K562 (cell line): ENCODE measurements at regions not wholly inside any gene's neighbourhood (a gene's known extent, or its start where the extent isn't known, plus 50 kb on each side); places are given as distances from the start of the nearest gene placed in this dataset.

Source experiments
- ATAC-seq: fragments of 200-7000 bp; cut with Tn5 transposase; 3 replicates; pipeline ENCODE4 v1.9.1; 2020; ENCODE audit warnings: moderate library complexity
- BruUV-seq: library from RNA; stranded (reverse); fragments of 400-500 nt; replicated peaks from 2 replicates; lab custom pipeline; 2021; lab: Mats Ljungman, UMichigan
- CTCF ChIA-PET: fragments of 300-600 bp; formaldehyde crosslinking; extraction: SDS; loops from one replicate; lab custom pipeline; 2021; ENCODE audit warnings: low intra/inter-chr PET ratio; lab: Yijun Ruan, JAX
- POLR2A ChIA-PET: fragments of 300-600, 350-650 bp; sonication (Branson Sonifier 250); formaldehyde crosslinking; extraction: SDS; loops from one replicate; lab custom pipeline; 2021; ENCODE audit warnings: antibody characterized with exemption, inconsistent platforms; lab: Yijun Ruan, JAX
- DNase-seq, 4 experiments: peaks; one replicate each; pipeline versions ENCODE4 v3.0.0 to v3.0.0-alpha.2; 2011 to 2018; ENCODE audit warnings: low spot score in 3 of 4, mixed read lengths in 3 of 4; ENCODE audit errors: extremely low read depth in 1 of 4
- FAIRE-seq: peaks from 2 replicates; lab custom pipeline; 2011; peaks lifted over from hg19 to GRCh38; lab: Jason Lieb, UNC
- H2AFZ ChIP-seq: 2 replicates; pipeline ENCODE4 v1.6.0; 2011; ENCODE audit warnings: low read depth, low read length, control low read depth, inconsistent platforms
- H3K27ac ChIP-seq: fragments of 200-600 bp; 3 replicates; pipeline ENCODE4 v1.8.0; 2011; ENCODE audit warnings: low read depth, mild to moderate bottlenecking, control low read depth, inconsistent platforms, low read length, moderate library complexity, mixed read lengths; ENCODE audit errors: extremely low read depth
- H3K27me3 ChIP-seq, 2 experiments: fragments of 300-600 bp in 1 of 2; 2 replicates in 1 of 2; 3 replicates in 1 of 2; pipeline versions ENCODE4 v1.6.0 to v1.8.0; 2011; ENCODE audit warnings: inconsistent platforms in 2 of 2, low read length in 2 of 2, mild to moderate bottlenecking in 1 of 2, mixed read lengths in 1 of 2, moderate library complexity in 1 of 2; ENCODE audit not compliant: control insufficient read depth in 2 of 2, insufficient read depth in 2 of 2
- H3K36me3 ChIP-seq: fragments of 300-600 bp; 3 replicates; pipeline ENCODE4 v1.8.0; 2011; ENCODE audit warnings: mild to moderate bottlenecking, low read length, inconsistent platforms; ENCODE audit not compliant: control insufficient read depth, insufficient read depth
- H3K4me1 ChIP-seq, 2 experiments: fragments of 200-600 bp in 1 of 2; replicated peaks in 1 of 2; 2 replicates in 1 of 2; 3 replicates in 1 of 2; pipeline versions ENCODE4 v1.5.1 to v1.8.0; 2011; ENCODE audit warnings: inconsistent platforms in 2 of 2, low read length in 2 of 2, mild to moderate bottlenecking in 1 of 2, mixed read lengths in 1 of 2, moderate library complexity in 1 of 2; ENCODE audit not compliant: control insufficient read depth in 2 of 2, insufficient read depth in 2 of 2
- H3K4me2 ChIP-seq: 2 replicates; pipeline ENCODE4 v1.6.1; 2011; ENCODE audit warnings: low read length, control low read depth, inconsistent platforms, mixed read lengths; ENCODE audit not compliant: insufficient read depth
- H3K4me3 ChIP-seq: fragments of 200-600 bp; sonication (generic), shearing (Covaris generic); 2 replicates; pipeline ENCODE4 v1.5.1; 2016; ENCODE audit warnings: control low read depth, inconsistent platforms
- H3K79me2 ChIP-seq: fragments of 200-600 bp; 3 replicates; pipeline ENCODE4 v1.8.0; 2011; ENCODE audit warnings: low read length, inconsistent platforms; ENCODE audit not compliant: control insufficient read depth, insufficient read depth
- H3K9ac ChIP-seq, 2 experiments: 2 replicates each; pipeline versions ENCODE4 v1.6.0 to v1.6.1; 2011; ENCODE audit warnings: low read depth in 2 of 2, low read length in 2 of 2, control low read depth in 1 of 2, inconsistent platforms in 1 of 2, mild to moderate bottlenecking in 1 of 2, mixed read lengths in 1 of 2; ENCODE audit not compliant: insufficient read depth in 1 of 2
- H3K9me1 ChIP-seq: one replicate; pipeline ENCODE4 v1.6.0; 2011; ENCODE audit warnings: inconsistent platforms, mild to moderate bottlenecking, low read length, moderate library complexity; ENCODE audit not compliant: control insufficient read depth, insufficient read depth
- H3K9me3 ChIP-seq: replicated peaks from 2 replicates; pipeline ENCODE4 v1.5.1; 2011; ENCODE audit warnings: low read depth, low read length, inconsistent platforms; ENCODE audit not compliant: control insufficient read depth, insufficient read depth
- H4K20me1 ChIP-seq: replicated peaks from 2 replicates; pipeline ENCODE4 v1.6.1; 2011; ENCODE audit warnings: low read length, inconsistent platforms, mixed read lengths; ENCODE audit not compliant: control insufficient read depth, insufficient read depth
- HMG20B ChIP-seq: fragments of 250-450 bp; sonication (Bioruptor Pico); IDR thresholded peaks from 2 replicates; pipeline ENCODE4 v1.5.0; 2021; ENCODE audit warnings: mild to moderate bottlenecking
- KHSRP ChIP-seq: fragments of 450-650 bp; IDR thresholded peaks from 2 replicates; pipeline ENCODE4 v1.6.1; 2017
- POLR2A ChIP-seq: fragments of 450-650 bp; conservative IDR thresholded peaks from 2 replicates; pipeline ENCODE4 v1.6.1; 2016
- ZFP36 ChIP-seq: fragments of 150-350 bp; IDR thresholded peaks from 2 replicates; pipeline ENCODE4 v1.6.1; 2018; ENCODE audit warnings: low read length, low read depth; ENCODE audit not compliant: partially characterized antibody
- ZKSCAN3 ChIP-seq: fragments of 250-450 bp; sonication (Bioruptor Pico); IDR thresholded peaks from 2 replicates; pipeline ENCODE4 v1.4.0; 2020
- ZNF165 ChIP-seq: fragments of 250-450 bp; sonication (Bioruptor Pico); IDR thresholded peaks from 2 replicates; pipeline ENCODE4 v1.4.0; 2020; ENCODE audit warnings: borderline replicate concordance
- WGBS: fragments of 100-300 bp; shearing (Covaris generic); methylation state at CpG from one replicate; pipeline ENCODE4 v1.1.6; 2016; ENCODE audit warnings: low coverage, mixed read lengths; ENCODE audit not compliant: insufficient coverage; ENCODE audit errors: missing lambda C conversion rate; 5-methylcytosine and 5-hydroxymethylcytosine counted together
- in situ Hi-C: fragments of 300-500 bp; cut with MboI; formaldehyde crosslinking; loops from 4 replicates; pipeline ENCODE4 v1.15.0; 2018; ENCODE audit warnings: inconsistent platforms, mixed read lengths
- intact Hi-C: fragments of 100-400 bp; cut with micrococcal nuclease; formaldehyde crosslinking; loops from 2 replicates; pipeline ENCODE4 v1.14.2; 2022
- TF ChIP-seq, protein P1 (sequence below): sonication (generic); formaldehyde crosslinking; IDR thresholded peaks from 2 replicates; pipeline ENCODE4 v1.8.0; 2023; ENCODE audit warnings: mild to moderate bottlenecking, missing genetic modification reagents
- TF ChIP-seq, protein P2 (sequence below): fragments of 250-450 bp; sonication (Bioruptor Pico); IDR thresholded peaks from 2 replicates; pipeline ENCODE4 v1.4.0; 2020; ENCODE audit warnings: mild to moderate bottlenecking

DNA sequence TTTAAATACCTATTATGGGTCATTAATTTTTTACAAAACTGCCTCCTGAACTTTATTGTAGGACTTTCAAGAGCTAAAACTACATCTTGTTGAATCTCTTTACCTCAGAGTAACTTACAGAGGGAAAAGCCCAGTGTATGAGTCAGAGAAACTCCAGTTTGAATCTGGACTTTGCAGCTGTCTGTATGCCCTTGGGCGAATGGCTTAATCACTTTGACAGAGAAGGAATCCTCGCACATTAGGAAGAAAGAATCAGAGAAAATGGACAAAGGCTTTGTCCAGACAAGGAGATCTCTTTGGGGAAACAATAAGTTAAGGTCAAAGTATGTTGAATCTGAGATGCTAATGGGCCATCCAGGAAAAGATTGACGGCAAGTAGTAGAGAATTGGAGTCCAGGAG lies 484.2 kb upstream of the CELF2 start:
- Histone ChIP-seq H2AFZ (no peak overlapping the region), H3K9ac (no peak overlapping the region), H3K4me1 (no peaks in the 10 kb centered on the region), H3K9me3 (no peaks in the 10 kb centered on the region), H3K4me3 (no peak overlapping the region)
- intact Hi-C loops (no loop called here), in situ Hi-C loops (no loop called here)
- BruUV-seq = no TSS peak
- ATAC-seq (no peak), DNase-seq (no peak), FAIRE-seq (no peak)
- WGBS = 1% methylated on average over 3 of the region's 3 CpGs
- POLR2A ChIA-PET = no interaction called here
- CTCF ChIA-PET = no interaction called here
- TF ChIP-seq, protein P1, sequence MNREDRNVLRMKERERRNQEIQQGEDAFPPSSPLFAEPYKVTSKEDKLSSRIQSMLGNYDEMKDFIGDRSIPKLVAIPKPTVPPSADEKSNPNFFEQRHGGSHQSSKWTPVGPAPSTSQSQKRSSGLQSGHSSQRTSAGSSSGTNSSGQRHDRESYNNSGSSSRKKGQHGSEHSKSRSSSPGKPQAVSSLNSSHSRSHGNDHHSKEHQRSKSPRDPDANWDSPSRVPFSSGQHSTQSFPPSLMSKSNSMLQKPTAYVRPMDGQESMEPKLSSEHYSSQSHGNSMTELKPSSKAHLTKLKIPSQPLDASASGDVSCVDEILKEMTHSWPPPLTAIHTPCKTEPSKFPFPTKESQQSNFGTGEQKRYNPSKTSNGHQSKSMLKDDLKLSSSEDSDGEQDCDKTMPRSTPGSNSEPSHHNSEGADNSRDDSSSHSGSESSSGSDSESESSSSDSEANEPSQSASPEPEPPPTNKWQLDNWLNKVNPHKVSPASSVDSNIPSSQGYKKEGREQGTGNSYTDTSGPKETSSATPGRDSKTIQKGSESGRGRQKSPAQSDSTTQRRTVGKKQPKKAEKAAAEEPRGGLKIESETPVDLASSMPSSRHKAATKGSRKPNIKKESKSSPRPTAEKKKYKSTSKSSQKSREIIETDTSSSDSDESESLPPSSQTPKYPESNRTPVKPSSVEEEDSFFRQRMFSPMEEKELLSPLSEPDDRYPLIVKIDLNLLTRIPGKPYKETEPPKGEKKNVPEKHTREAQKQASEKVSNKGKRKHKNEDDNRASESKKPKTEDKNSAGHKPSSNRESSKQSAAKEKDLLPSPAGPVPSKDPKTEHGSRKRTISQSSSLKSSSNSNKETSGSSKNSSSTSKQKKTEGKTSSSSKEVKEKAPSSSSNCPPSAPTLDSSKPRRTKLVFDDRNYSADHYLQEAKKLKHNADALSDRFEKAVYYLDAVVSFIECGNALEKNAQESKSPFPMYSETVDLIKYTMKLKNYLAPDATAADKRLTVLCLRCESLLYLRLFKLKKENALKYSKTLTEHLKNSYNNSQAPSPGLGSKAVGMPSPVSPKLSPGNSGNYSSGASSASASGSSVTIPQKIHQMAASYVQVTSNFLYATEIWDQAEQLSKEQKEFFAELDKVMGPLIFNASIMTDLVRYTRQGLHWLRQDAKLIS = no peak
- no peak for TF ChIP-seq KHSRP
- TF ChIP-seq, all 486 proteins: peak for 0
- Histone ChIP-seq H3K27me3 (no peaks in the 10 kb centered on the region), H3K9me1 (no peaks in the 10 kb centered on the region), H3K79me2 (no peaks in the 10 kb centered on the region), H3K27ac (no peak overlapping the region), H3K4me2 (no peak overlapping the region), H3K36me3 (no peaks in the 10 kb centered on the region), H4K20me1 (no peaks in the 10 kb centered on the region)

DNA sequence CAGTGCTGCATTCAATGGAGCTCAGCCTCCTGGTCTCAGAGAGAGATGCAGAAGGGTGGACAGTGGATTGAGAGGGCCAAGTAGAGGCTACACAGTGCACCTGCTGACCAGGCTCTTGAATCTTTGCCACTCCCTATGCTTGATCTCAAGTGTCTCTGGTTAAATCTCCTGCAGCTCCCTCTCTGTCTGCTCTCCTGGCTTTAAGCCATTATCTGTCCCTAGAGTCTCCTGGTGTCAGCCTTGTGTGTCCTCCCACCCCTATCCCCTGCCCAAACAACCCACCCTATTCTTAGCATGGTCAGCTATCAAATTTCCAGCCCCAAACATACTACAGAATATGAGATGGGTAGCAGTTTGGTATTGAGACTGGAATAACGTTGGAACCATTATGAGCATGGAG lies 479.3 kb upstream of the CELF2 start:
- Histone ChIP-seq H3K27ac (no peak overlapping the region), H2AFZ (no peak overlapping the region), H3K79me2 (no peaks in the 10 kb centered on the region)
- no peak for FAIRE-seq
- DNase-seq = no peak
- TF ChIP-seq, protein P2, sequence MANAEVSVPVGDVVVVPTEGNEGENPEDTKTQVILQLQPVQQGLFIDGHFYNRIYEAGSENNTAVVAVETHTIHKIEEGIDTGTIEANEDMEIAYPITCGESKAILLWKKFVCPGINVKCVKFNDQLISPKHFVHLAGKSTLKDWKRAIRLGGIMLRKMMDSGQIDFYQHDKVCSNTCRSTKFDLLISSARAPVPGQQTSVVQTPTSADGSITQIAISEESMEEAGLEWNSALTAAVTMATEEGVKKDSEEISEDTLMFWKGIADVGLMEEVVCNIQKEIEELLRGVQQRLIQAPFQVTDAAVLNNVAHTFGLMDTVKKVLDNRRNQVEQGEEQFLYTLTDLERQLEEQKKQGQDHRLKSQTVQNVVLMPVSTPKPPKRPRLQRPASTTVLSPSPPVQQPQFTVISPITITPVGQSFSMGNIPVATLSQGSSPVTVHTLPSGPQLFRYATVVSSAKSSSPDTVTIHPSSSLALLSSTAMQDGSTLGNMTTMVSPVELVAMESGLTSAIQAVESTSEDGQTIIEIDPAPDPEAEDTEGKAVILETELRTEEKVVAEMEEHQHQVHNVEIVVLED (CRISPR knock-in tag) = no peak
- TF ChIP-seq ZKSCAN3 (CRISPR knock-in tag) (no peak), HMG20B (CRISPR knock-in tag) (no peak), POLR2A (no peak), ZFP36 (no peak), ZNF165 (no peak)
- TF ChIP-seq, all 486 proteins: peak for 0
- no peak for ATAC-seq
- H3K9me1 ChIP-seq = no peaks in the 10 kb centered on the region
- H4K20me1 ChIP-seq = no peaks in the 10 kb centered on the region
- no peak overlapping the region for H3K9ac ChIP-seq
- H3K4me3 ChIP-seq = no peak overlapping the region
- H3K27me3 ChIP-seq = no peaks in the 10 kb centered on the region
- intact Hi-C loops = no loop called here
- in situ Hi-C loops = no loop called here
- BruUV-seq = no TSS peak
- no peaks in the 10 kb centered on the region for H3K36me3 ChIP-seq
- no peaks in the 10 kb centered on the region for H3K9me3 ChIP-seq
- POLR2A ChIA-PET = interaction anchor here (0.5 kb wide), 1 partner anchor 14 kb away, joined by 3 read pairs; no protein-coding TSS in a partner anchor
- 0% methylated on average over 1 of the region's 1 CpG for WGBS
- H3K4me2 ChIP-seq = no peak overlapping the region
- CTCF ChIA-PET = no interaction called here
- no peaks in the 10 kb centered on the region for H3K4me1 ChIP-seq
